GM12878 (cell line): ENCODE measurements at regions not wholly inside any gene's neighbourhood (a gene's known extent, or its start where the extent isn't known, plus 50 kb on each side); places are given as distances from the start of the nearest gene placed in this dataset.
"Not testable (repeated sequence)": the region's sequence is repeated elsewhere in the genome, so short reads cannot be mapped to it uniquely, and the experiment has no call there.

ENCODE experiments used
- ATF2 ChIP-seq: IDR thresholded peaks from 2 replicates; pipeline ENCODE4 v1.6.1; 2012; ENCODE audit warnings: low read length, inconsistent platforms
- BMI1 ChIP-seq: fragments of 450-650 bp; IDR thresholded peaks from 2 replicates; pipeline ENCODE4 v1.6.1; 2016; ENCODE audit warnings: mild to moderate bottlenecking, moderate library complexity, borderline replicate concordance
- CEBPB ChIP-seq, 2 experiments: fragments of 150-350 bp in 1 of 2; IDR thresholded peaks; 2 replicates each; pipeline ENCODE4 v1.6.1; 2012 to 2014; ENCODE audit warnings: low read depth in 2 of 2, low read length in 2 of 2, borderline replicate concordance in 1 of 2, inconsistent platforms in 1 of 2
- CTCF ChIP-seq, 3 experiments: IDR thresholded peaks in 2 of 3; conservative IDR thresholded peaks in 1 of 3; 2 replicates each; pipeline ENCODE4 v1.5.1; 2011; ENCODE audit warnings: low read depth in 3 of 3, low read length in 3 of 3, mild to moderate bottlenecking in 3 of 3, control low read depth in 2 of 3, moderate library complexity in 2 of 3, inconsistent platforms in 1 of 3, mixed read lengths in 1 of 3; ENCODE audit not compliant: control insufficient read depth in 2 of 3, insufficient read depth in 1 of 3; ENCODE audit errors: extremely low read depth in 1 of 3
- FOXM1 ChIP-seq: IDR thresholded peaks from 2 replicates; pipeline ENCODE4 v1.6.1; 2012; ENCODE audit warnings: low read depth, mild to moderate bottlenecking, inconsistent platforms, low read length, moderate library complexity
- POLR2A ChIP-seq: IDR thresholded peaks from 2 replicates; pipeline ENCODE4 v1.6.1; 2011; ENCODE audit warnings: low read depth, mild to moderate bottlenecking, low read length

GRCh38 chr11:67753820-67754219, 79.4 kb upstream of the ALDH3B2 start:
- TF ChIP-seq CEBPB (IDR thresholded peaks at IDR 0.05; ENCODE audit: borderline replicate concordance in 1 of 2, low read depth in 2 of 2, low read length in 2 of 2); POLR2A; CTCF (IDR thresholded peaks at IDR 0.05 in 2 of 3, conservative IDR thresholded peaks at IDR 0.05 in 1 of 3; ENCODE audit: control insufficient read depth in 2 of 3, extremely low read depth in 1 of 3, insufficient read depth in 1 of 3, low read depth in 3 of 3, low read length in 3 of 3); ATF2; FOXM1; BMI1: not testable (repeated sequence)
